ENCODE measurements at regions not wholly inside any gene's neighbourhood (a gene's known extent, or its start where the extent isn't known, plus 50 kb on each side); places are given as distances from the start of the nearest gene placed in this dataset.

GRCh38 chr4:186481998-186482790, 73.2 kb downstream of the MTNR1A start:
- no peaks in the 10 kb centered on the region for H3K79me2 ChIP-seq (ENCODE audit: control insufficient read depth, insufficient read depth, low read length)
- H3K9ac ChIP-seq (ENCODE audit: low read length) = no peak overlapping the region
- H2BK5ac ChIP-seq (ENCODE audit: low read length) = no peak overlapping the region
- no peak for DNase-seq
- no peak overlapping the region for H4K8ac ChIP-seq (ENCODE audit: low read depth, low read length)
- no peaks in the 10 kb centered on the region for H3K27me3 ChIP-seq (ENCODE audit: insufficient read depth, low read length, poor library complexity)
- no peaks in the 10 kb centered on the region for H3K36me3 ChIP-seq (ENCODE audit: control insufficient read depth, insufficient read depth, low read length)
- WGBS (ENCODE audit: extremely low coverage, insufficient coverage, low lambda C conversion rate) = no CpG with 5 or more reads among the region's 12 CpGs
- no peak overlapping the region for H3K27ac ChIP-seq (ENCODE audit: low read depth, low read length)
- H3K56ac ChIP-seq (ENCODE audit: low read length) = no peak overlapping the region
- H3K18ac ChIP-seq (ENCODE audit: low read length) = no peak overlapping the region
- H3K79me1 ChIP-seq (ENCODE audit: low read length) = no peaks in the 10 kb centered on the region
- H4K5ac ChIP-seq (ENCODE audit: low read length) = no peak overlapping the region
- H3K4ac ChIP-seq (ENCODE audit: low read depth, low read length) = no peak overlapping the region
- H2BK15ac ChIP-seq (replicated peaks; ENCODE audit: low read depth) = no peak overlapping the region
- no peaks in the 10 kb centered on the region for H3K4me1 ChIP-seq (ENCODE audit: control insufficient read depth, low read depth, low read length)
- no peak overlapping the region for H3K4me2 ChIP-seq (ENCODE audit: low read length)
- no peak overlapping the region for H2AK5ac ChIP-seq (ENCODE audit: low read length)
- no peak overlapping the region for H2BK120ac ChIP-seq (ENCODE audit: low read depth, low read length)
- no peak overlapping the region for H3K23ac ChIP-seq (ENCODE audit: low read length)
- H3K4me3 ChIP-seq (ENCODE audit: low read length) = no peak overlapping the region

GRCh38 chr4:186475202-186475601, 80.2 kb downstream of the MTNR1A start:
- no peak overlapping the region for H3K56ac ChIP-seq (ENCODE audit: low read length)
- no peak overlapping the region for H3K27ac ChIP-seq (ENCODE audit: low read depth, low read length)
- H3K27me3 ChIP-seq (ENCODE audit: insufficient read depth, low read length, poor library complexity) = no peaks in the 10 kb centered on the region
- H3K4me2 ChIP-seq (ENCODE audit: low read length) = no peak overlapping the region
- H3K4ac ChIP-seq (ENCODE audit: low read depth, low read length) = no peak overlapping the region
- H2AK5ac ChIP-seq (ENCODE audit: low read length) = no peak overlapping the region
- no peaks in the 10 kb centered on the region for H3K79me1 ChIP-seq (ENCODE audit: low read length)
- H2BK5ac ChIP-seq (ENCODE audit: low read length) = no peak overlapping the region
- no peak overlapping the region for H3K9ac ChIP-seq (ENCODE audit: low read length)
- H3K4me1 ChIP-seq (ENCODE audit: control insufficient read depth, low read depth, low read length) = no peaks in the 10 kb centered on the region
- H3K23ac ChIP-seq (ENCODE audit: low read length) = no peak overlapping the region
- H3K18ac ChIP-seq (ENCODE audit: low read length) = no peak overlapping the region
- no peak overlapping the region for H2BK120ac ChIP-seq (ENCODE audit: low read depth, low read length)
- no peaks in the 10 kb centered on the region for H3K36me3 ChIP-seq (ENCODE audit: control insufficient read depth, insufficient read depth, low read length)
- no peak overlapping the region for H4K5ac ChIP-seq (ENCODE audit: low read length)
- no peak overlapping the region for H3K4me3 ChIP-seq (ENCODE audit: low read length)
- no CpG with 5 or more reads among the region's 1 CpG for WGBS (ENCODE audit: extremely low coverage, insufficient coverage, low lambda C conversion rate)
- no peak overlapping the region for H4K8ac ChIP-seq (ENCODE audit: low read depth, low read length)
- no peaks in the 10 kb centered on the region for H3K79me2 ChIP-seq (ENCODE audit: control insufficient read depth, insufficient read depth, low read length)
- H2BK15ac ChIP-seq (replicated peaks; ENCODE audit: low read depth) = no peak overlapping the region
- no peak for DNase-seq

- no peaks in the 10 kb centered on the region for H3K4me1 ChIP-seq (ENCODE audit: control insufficient read depth, low read depth, low read length)
- no peak overlapping the region for H3K4me2 ChIP-seq (ENCODE audit: low read length)
- no peak overlapping the region for H3K9ac ChIP-seq (ENCODE audit: low read length)
- no peak overlapping the region for H2BK120ac ChIP-seq (ENCODE audit: low read depth, low read length)
- no peak overlapping the region for H3K18ac ChIP-seq (ENCODE audit: low read length)
- no peaks in the 10 kb centered on the region for H3K79me2 ChIP-seq (ENCODE audit: control insufficient read depth, insufficient read depth, low read length)
- H3K27me3 ChIP-seq (ENCODE audit: insufficient read depth, low read length, poor library complexity) = no peaks in the 10 kb centered on the region
- H3K23ac ChIP-seq (ENCODE audit: low read length) = no peak overlapping the region
- no peaks in the 10 kb centered on the region for H3K36me3 ChIP-seq (ENCODE audit: control insufficient read depth, insufficient read depth, low read length)
- no peak overlapping the region for H2BK15ac ChIP-seq (replicated peaks; ENCODE audit: low read depth)
- H3K56ac ChIP-seq (ENCODE audit: low read length) = no peak overlapping the region
- H3K4ac ChIP-seq (ENCODE audit: low read depth, low read length) = no peak overlapping the region
- H3K4me3 ChIP-seq (ENCODE audit: low read length) = no peak overlapping the region
- no peak overlapping the region for H2AK5ac ChIP-seq (ENCODE audit: low read length)
- DNase-seq = no peak
- WGBS (ENCODE audit: extremely low coverage, insufficient coverage, low lambda C conversion rate) = no CpG with 5 or more reads among the region's 6 CpGs
- no peaks in the 10 kb centered on the region for H3K79me1 ChIP-seq (ENCODE audit: low read length)
- H3K27ac ChIP-seq (ENCODE audit: low read depth, low read length) = no peak overlapping the region
- no peak overlapping the region for H4K5ac ChIP-seq (ENCODE audit: low read length)
- H4K8ac ChIP-seq (ENCODE audit: low read depth, low read length) = no peak overlapping the region
- H2BK5ac ChIP-seq (ENCODE audit: low read length) = no peak overlapping the region
These were observed 81.4 kb downstream of the MTNR1A start for GRCh38 chr4:186473933-186474332.

GRCh38 chr4:186472948-186473347, 82.4 kb downstream of the MTNR1A start:
- Histone ChIP-seq H3K23ac (ENCODE audit: low read length) (no peak overlapping the region), H3K27me3 (ENCODE audit: insufficient read depth, low read length, poor library complexity) (no peaks in the 10 kb centered on the region), H3K27ac (ENCODE audit: low read depth, low read length) (no peak overlapping the region), H3K9ac (ENCODE audit: low read length) (no peak overlapping the region), H3K18ac (ENCODE audit: low read length) (no peak overlapping the region), H3K56ac (ENCODE audit: low read length) (no peak overlapping the region), H2AK5ac (ENCODE audit: low read length) (no peak overlapping the region), H3K4me3 (ENCODE audit: low read length) (no peak overlapping the region), H3K79me2 (ENCODE audit: control insufficient read depth, insufficient read depth, low read length) (no peaks in the 10 kb centered on the region), H3K79me1 (ENCODE audit: low read length) (no peaks in the 10 kb centered on the region), H2BK5ac (ENCODE audit: low read length) (no peak overlapping the region), H3K4me1 (ENCODE audit: control insufficient read depth, low read depth, low read length) (no peaks in the 10 kb centered on the region), H3K36me3 (ENCODE audit: control insufficient read depth, insufficient read depth, low read length) (no peaks in the 10 kb centered on the region), H2BK15ac (replicated peaks; ENCODE audit: low read depth) (no peak overlapping the region), H4K8ac (ENCODE audit: low read depth, low read length) (no peak overlapping the region), H4K5ac (ENCODE audit: low read length) (no peak overlapping the region), H3K4me2 (ENCODE audit: low read length) (no peak overlapping the region), H2BK120ac (ENCODE audit: low read depth, low read length) (no peak overlapping the region), H3K4ac (ENCODE audit: low read depth, low read length) (no peak overlapping the region)
- WGBS (ENCODE audit: extremely low coverage, insufficient coverage, low lambda C conversion rate) = no CpG with 5 or more reads among the region's 4 CpGs
- peak; percentile 72 for DNase-seq

- Histone ChIP-seq H3K4me1 (ENCODE audit: control insufficient read depth, low read depth, low read length) (no peaks in the 10 kb centered on the region), H3K36me3 (ENCODE audit: control insufficient read depth, insufficient read depth, low read length) (no peaks in the 10 kb centered on the region), H2BK15ac (replicated peaks; ENCODE audit: low read depth) (no peak overlapping the region), H3K27me3 (ENCODE audit: insufficient read depth, low read length, poor library complexity) (no peaks in the 10 kb centered on the region), H2BK120ac (ENCODE audit: low read depth, low read length) (no peak overlapping the region), H3K4me3 (ENCODE audit: low read length) (no peak overlapping the region), H3K9ac (ENCODE audit: low read length) (no peak overlapping the region), H3K27ac (ENCODE audit: low read depth, low read length) (no peak overlapping the region), H4K8ac (ENCODE audit: low read depth, low read length) (no peak overlapping the region), H2BK5ac (ENCODE audit: low read length) (no peak overlapping the region), H3K79me2 (ENCODE audit: control insufficient read depth, insufficient read depth, low read length) (no peaks in the 10 kb centered on the region), H3K4ac (ENCODE audit: low read depth, low read length) (no peak overlapping the region), H3K18ac (ENCODE audit: low read length) (no peak overlapping the region), H3K56ac (ENCODE audit: low read length) (no peak overlapping the region), H3K4me2 (ENCODE audit: low read length) (no peak overlapping the region), H2AK5ac (ENCODE audit: low read length) (no peak overlapping the region), H3K79me1 (ENCODE audit: low read length) (no peaks in the 10 kb centered on the region), H4K5ac (ENCODE audit: low read length) (no peak overlapping the region), H3K23ac (ENCODE audit: low read length) (no peak overlapping the region)
- peak; percentile 70 for DNase-seq
- WGBS (ENCODE audit: extremely low coverage, insufficient coverage, low lambda C conversion rate) = no CpG with 5 or more reads among the region's 3 CpGs
These were observed 83.9 kb downstream of the MTNR1A start for GRCh38 chr4:186471441-186471840.

- H3K9ac ChIP-seq (ENCODE audit: low read length) = no peak overlapping the region
- no peak for DNase-seq
- no peaks in the 10 kb centered on the region for H3K79me1 ChIP-seq (ENCODE audit: low read length)
- no peak overlapping the region for H3K4me2 ChIP-seq (ENCODE audit: low read length)
- no peaks in the 10 kb centered on the region for H3K27me3 ChIP-seq (ENCODE audit: insufficient read depth, low read length, poor library complexity)
- WGBS (ENCODE audit: extremely low coverage, insufficient coverage, low lambda C conversion rate) = no CpG with 5 or more reads among the region's 5 CpGs
- no peaks in the 10 kb centered on the region for H3K4me1 ChIP-seq (ENCODE audit: control insufficient read depth, low read depth, low read length)
- H3K56ac ChIP-seq (ENCODE audit: low read length) = no peak overlapping the region
- no peak overlapping the region for H2BK5ac ChIP-seq (ENCODE audit: low read length)
- no peak overlapping the region for H3K18ac ChIP-seq (ENCODE audit: low read length)
- H3K4me3 ChIP-seq (ENCODE audit: low read length) = no peak overlapping the region
- H4K5ac ChIP-seq (ENCODE audit: low read length) = no peak overlapping the region
- H3K27ac ChIP-seq (ENCODE audit: low read depth, low read length) = no peak overlapping the region
- no peaks in the 10 kb centered on the region for H3K36me3 ChIP-seq (ENCODE audit: control insufficient read depth, insufficient read depth, low read length)
- no peaks in the 10 kb centered on the region for H3K79me2 ChIP-seq (ENCODE audit: control insufficient read depth, insufficient read depth, low read length)
- H2BK120ac ChIP-seq (ENCODE audit: low read depth, low read length) = no peak overlapping the region
- no peak overlapping the region for H2AK5ac ChIP-seq (ENCODE audit: low read length)
- no peak overlapping the region for H3K23ac ChIP-seq (ENCODE audit: low read length)
- H2BK15ac ChIP-seq (replicated peaks; ENCODE audit: low read depth) = no peak overlapping the region
- no peak overlapping the region for H3K4ac ChIP-seq (ENCODE audit: low read depth, low read length)
- no peak overlapping the region for H4K8ac ChIP-seq (ENCODE audit: low read depth, low read length)
These were observed 97.3 kb downstream of the MTNR1A start for GRCh38 chr4:186458050-186458449.

Data from mesendoderm (in vitro differentiated cells).